NCI-H524 treated with DMSO at 0.1 percent for 48 hours (cell line): ENCODE measurements at regions not wholly inside any gene's neighbourhood (a gene's known extent, or its start where the extent isn't known, plus 50 kb on each side); places are given as distances from the start of the nearest gene placed in this dataset.

ENCODE experiments used
- DNase-seq: peaks from one replicate; lab custom pipeline; 2025; lab: John Stamatoyannopoulos, UW

DNA sequence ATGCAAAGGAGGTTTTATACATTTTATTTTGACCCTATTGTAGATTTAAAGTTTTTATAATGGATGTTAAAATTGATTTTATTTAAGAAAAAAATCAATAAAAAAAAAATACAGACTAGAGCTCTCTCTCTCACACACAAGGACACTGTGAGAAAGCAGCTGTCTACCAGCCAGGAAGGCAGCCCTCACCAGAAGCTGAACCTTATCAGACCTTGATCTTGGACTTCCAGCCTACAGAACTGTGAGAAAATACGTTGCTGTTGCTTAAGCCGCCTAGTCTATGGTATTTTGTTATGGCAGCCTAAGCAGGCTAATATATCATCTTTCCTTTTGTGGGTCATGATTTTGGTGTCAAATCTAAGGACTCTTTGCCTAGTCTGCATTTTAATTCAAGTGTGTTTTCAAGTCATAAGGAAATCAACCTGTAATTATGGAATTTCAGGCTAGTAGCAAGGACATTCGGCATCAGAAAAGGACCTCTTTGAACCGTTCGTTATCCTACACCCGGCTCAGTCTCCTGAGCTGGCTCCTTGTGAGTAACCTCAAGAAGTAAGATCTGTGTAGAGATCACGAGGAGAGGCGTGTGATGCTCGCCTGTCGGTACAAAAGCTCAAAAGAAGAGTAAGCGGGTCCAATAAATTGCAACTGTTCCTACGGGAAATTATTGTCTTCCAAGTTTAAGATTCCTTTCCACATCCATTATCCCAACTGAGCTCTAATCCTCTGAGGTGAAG is 98.2 kb downstream of the PDCL3 start:
- no peak for DNase-seq

DNA sequence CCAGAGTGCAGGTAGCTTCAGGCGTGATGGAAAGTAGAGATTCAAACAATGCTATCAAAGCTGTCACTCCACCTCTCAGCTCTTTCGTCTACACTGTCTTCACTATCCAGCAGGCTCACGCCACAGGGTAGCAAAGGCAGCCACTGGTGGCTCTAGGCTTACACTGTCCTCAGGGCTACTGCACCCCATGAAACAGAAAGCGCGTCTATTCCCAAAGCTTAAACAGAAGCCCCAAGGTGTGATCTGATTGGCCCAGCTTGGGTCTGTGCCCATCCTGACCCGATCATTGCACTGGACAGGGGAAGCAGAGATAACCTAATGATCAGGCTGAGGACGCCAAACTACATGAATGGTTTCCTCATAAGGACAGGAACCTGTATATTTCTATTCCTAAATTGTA is 100.1 kb downstream of the PDCL3 start:
- no peak for DNase-seq

DNA sequence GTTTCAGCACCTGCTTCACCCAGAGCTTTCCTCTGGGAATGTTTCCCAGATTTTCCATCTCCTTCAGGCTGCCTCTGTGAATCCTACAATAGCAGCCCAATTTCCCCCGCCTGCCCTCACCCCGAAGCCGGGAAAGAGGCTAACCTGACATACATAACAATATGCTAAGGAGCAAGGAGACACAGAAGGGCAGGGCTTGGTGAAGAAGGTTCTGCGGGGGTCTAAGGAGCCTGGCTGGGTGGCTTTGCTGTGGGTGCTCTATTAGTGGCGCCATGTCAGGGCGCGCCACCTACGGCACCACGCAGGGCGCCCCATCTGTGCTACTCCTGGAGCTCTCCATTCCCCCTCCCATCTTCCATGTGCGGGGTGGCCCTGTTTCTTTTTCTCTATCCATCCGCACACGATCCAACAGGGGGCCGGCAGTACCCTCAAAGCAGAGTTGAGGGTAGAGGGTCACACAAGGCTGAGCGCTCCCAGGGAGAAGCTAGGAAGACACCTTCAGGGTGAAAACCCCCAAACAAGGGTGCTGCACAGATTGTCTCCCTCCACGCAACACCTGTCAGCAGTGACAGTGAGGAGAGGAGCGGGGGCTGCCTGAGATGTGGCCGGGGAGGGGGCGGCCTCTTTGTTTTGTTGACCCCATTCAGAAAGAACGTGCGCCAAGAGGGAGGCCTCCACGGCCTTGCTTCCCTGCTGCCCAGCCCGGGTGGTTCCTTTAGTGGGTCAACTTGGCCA is 101.4 kb downstream of the PDCL3 start:
- no peak for DNase-seq

DNA sequence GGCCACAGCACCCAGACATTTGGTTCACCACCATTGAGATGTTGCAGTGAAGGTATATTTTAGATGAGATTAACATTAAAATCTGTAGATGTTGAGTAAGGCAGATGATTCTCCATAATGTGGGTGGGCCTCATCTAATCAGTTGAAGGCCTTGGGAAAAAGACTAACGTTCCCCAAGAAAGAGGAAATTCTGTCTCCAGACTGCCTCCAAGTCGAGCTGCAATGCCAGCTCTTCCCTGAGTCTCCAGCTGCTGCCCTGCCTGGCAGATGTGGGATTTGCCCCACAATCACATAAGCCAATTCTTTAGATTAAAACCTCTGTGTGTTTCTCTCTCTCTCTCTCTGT is 101.9 kb downstream of the PDCL3 start:
- DNase-seq: no peak

DNA sequence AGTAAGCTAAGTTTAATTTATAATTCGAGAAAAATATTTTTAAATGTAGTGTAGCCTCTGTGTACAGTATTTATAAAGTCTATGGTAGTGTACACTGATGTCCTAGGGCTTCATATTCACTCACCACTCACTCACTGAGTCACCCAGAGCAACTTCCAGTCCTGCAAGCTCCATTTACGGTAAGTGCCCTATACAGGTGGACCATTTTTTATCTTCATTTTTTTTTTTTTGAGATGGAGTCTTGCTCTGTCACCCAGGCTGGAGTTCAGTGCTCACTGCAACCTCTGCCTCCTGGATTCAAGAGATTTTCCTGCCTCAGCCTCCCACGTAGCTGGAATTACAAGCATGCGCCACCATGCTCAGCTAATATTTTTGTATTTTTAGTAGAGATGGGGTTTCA is 104.2 kb downstream of the PDCL3 start:
- DNase-seq: no peak

DNA sequence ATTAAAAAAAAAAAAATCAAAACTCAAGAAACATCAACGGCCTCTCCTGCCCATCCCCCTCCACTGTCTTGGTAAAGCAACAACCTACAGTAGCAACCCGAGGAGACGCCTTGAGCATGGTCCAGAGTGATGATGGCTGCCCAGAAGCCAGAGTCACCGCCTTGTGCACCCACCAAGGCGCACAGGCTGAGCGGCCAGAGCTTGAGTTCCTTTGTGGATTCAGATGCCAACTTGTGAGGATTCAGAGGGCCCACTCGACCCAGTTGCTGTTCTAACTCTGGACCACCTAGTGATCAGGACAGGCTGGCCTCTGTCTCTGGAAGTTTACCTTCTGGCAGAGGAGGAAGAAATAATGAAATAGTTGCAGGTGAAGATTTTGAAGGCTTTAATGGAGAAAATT is 105.0 kb downstream of the PDCL3 start:
- DNase-seq: no peak

DNA sequence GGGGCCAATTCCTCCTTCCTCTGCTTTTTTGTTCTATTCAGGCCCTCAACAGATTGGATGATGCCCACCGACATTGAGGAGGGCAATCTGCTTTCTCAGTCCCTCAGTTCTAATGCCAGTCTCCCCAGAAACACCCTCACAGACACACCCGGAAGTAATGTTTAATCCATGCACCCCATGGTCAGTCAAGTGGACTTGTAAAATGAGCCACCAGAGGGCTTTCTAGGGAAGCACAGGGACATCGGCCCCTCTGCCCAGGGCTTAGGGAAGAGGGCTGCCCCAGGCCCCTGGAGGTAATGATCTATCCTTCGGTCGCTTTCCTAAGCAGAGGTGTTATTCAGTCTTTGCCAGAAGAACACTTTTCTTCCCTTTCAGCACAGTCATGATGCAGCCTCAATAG is 107.4 kb downstream of the PDCL3 start:
- no peak for DNase-seq

DNA sequence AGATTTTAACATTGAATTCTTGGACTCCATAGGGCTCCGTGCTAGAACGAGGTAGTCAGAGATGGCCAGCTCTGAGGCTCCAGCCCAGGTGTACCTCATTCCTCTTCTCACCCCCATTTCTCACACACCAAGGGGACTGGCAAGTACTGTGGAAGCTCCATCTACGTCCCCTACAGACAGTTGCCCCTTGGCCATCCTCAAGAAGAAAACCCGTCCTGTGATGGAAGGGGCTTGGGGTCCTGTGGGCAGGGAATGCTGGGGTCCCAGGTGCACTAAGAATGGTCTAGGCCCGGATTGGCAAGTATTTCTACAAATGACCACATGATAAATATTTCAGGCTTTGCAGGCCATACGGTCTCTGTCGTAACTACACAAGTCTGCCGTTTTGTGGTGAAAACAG is 110.3 kb downstream of the PDCL3 start:
- no peak for DNase-seq

DNA sequence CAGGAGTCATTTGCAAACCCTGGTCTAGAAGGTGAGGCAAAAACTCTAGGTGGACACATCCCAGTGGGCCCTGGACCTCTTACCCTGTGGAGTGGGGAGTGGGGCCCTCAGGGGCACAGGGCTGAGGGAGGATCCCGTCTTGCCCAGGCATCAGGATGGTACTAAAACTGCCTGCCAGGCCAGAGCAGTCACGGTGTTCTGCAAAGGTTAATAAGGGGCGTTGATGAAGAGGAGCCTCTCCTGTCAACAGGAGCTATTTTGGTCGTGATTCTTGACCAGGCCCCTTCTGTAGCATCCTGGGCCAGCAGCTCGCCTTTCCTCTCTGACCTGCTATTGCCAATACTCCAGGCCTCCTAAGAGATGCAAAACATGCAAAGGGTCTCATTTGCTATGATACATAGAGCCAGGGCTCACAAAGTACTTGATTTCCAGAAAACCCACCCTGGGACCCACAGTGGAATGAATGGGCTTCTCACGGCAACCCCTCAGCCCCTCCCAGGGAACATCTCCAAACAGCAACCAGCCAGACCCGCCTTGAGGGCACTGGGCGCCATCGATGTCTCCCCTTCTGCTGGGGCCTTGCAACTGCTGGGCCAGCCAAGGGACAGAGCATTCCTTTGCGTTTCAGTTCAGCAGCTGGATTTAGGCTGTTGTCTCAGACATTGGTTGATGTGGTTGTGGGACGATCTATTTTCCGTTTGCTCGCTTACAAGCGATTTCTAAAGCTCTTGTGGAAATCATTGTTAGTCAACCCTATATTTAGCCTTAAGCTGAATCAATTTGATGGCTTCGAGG is 111.1 kb downstream of the PDCL3 start:
- no peak for DNase-seq

DNA sequence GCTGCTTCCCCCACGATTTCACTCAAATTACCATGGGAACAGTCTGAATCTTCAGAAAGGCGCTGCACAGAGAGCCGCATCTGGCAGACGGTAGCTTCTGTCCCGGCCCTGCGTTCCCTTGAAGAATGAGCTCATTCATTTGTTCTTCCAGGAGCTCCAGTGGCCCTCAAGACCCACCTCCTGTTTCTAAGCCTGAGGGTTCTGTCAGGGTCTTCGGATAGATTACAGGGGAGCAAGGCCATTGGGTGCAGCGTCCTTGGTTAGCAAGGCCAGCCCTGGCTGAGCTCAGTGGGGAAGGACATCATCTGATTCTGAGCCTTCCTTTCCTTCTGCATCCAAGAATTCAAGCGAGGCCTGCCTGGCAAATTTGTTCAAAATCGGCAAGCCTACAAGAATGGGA is 111.9 kb downstream of the PDCL3 start:
- no peak for DNase-seq

DNA sequence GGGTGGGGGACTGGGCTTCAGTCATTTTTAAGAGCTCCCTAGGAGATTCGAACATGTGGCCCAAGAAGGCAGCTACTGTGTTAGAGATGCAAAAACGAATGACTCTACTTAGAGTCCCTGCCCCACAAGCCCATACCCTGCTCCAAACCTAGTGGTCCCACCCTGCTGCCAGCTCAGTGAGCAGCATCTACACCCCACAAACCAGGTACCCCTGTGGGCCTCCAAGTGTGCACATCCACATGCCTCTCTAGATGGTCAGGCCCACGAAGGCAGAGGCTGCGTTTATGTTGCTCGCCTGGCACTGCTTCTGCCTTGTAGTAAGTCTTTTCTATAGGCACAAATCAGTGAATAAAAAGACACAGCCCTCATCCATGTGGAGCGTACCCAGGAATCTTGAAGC is 112.6 kb downstream of the PDCL3 start:
- DNase-seq: no peak

DNA sequence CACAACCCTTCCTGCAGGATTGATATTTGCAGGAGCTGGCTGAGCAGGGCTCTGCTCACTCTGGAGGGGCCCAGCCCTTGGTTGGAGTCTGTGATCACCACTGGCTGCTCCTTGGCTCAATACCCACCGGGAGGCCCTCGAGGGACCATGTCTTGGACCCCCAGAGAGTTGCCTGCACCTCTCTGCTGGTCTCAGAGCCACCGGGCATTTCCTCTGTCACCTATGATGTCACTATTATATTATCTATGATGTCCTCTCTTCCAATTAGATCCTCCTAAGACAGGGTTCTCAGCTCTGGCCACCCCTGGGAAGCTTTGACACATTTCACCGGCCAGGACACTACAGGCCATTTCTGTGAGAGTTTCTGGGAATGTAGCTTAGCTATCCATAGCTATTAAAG is 113.1 kb downstream of the PDCL3 start:
- no peak for DNase-seq

DNA sequence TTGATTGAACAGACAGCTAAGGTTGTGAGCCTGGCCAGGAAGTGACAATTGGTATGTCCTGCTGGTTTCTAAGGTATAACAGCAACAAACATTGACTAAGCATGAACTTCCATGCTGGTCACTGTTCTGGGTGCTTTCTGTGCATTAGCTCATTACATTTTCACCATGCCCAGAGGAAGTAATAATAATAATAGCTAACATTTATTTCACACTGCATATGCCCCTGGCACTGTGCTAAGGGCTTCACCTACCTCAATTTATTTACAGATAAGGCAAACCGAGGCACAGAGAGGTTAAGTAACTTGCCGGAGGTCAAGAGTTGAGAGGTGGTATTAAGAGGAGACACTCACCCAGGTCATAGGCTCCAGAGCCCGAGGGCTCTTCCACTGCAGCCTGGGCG is 113.6 kb downstream of the PDCL3 start:
- no peak for DNase-seq

DNA sequence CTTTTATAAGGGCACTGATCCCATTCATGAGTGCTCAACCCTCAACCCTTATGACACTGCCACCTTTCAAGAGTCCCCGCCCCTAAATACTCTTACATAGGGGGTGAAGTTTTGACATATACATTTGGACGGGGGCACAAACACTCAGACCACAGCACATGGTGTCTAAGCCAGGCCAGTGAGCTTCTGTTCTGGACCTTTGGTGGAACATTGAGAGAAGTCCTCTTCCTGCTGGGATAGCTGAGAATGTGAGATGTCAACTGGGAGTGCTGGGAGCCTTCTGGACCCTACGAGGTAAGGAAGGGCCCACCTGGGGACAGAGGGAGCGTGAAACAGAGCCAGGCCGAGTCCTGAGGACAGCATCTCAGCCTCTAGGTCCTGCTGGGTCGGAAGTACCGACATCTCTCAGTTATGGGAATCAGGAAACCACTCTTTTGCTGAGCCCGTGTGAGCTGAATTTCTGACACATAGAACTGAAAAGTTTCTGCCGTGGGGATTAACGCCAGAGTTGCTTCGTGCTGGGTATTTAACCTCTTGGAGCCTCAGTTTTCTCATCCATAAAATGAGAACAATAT is 114.9 kb downstream of the PDCL3 start:
- DNase-seq: no peak

DNA sequence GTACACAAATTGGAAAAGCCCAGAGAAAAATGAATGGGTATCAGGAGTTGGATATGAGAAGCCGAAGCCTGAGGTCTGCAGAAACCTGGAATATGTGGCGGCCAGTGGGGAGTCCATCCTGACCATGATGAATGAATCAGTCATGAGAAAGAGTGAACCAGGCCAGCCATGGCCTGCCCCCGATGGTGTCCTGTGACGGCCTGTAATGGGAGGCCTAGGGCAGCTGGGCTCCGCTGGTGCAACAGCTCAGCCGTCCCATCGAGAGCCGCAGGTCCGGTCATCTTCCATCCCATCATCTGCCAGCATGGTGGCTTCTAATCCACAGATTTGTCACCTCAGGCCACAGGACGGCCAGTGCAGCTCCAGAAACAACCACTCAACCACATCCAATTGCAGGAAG is 116.4 kb downstream of the PDCL3 start:
- DNase-seq: no peak

DNA sequence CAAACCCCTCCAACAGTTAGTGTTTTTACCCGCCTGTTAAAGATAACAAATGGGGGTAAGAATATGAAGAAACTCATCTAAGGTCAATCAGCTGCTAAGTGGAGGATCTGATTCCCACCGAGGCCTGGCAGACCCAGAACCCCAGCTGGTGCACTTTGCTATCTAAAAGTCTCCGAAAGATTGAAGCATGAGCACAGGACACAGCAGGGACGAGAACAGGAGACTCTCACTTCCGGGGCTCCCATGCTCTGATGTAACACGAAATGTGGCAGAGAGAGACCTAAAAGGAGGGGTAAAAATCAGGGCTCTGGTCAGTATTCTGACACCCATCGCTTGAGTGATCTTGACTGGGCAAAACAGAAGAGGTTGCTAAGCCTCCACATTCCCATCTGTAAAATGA is 119.7 kb downstream of the PDCL3 start:
- DNase-seq: no peak

DNA sequence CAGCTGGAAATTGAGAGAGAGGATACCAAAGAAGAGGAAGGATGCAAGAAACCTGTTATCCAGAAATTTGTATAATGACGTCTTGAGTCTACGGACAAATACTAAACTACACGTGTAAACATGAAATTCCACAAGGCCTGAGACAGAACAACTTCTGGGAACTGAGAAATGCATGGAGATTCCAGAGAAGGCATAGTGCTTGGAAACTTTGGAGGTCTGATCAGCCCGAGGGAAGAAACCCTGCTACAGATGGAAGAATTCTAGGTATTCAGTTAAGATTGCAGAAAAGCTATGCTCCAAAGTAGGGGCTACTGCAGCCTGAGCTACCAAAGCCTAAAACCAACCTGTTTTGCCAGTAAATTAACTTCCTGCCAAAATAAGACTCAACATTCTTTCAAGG is 120.4 kb downstream of the PDCL3 start:
- DNase-seq: no peak

DNA sequence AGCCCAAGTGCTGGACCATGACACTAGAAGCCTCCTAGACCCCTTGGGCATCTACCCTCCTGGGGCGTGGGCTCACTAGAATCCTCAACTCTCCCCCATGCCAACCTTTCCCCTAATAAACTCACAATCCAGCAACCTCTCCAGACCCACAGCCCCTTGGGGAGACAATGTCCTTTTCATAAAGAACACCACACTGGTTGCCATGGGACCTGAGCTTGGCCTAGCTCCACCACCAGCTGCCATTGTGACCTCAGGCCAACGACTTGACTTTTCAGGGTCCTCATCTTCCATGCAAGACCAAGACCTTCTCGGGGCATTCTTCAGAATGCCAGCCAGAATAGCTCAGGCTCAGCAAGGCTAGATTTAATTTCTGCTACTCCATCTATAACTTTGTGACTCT is 128.1 kb upstream of the NPAS2 start:
- DNase-seq: no peak

DNA sequence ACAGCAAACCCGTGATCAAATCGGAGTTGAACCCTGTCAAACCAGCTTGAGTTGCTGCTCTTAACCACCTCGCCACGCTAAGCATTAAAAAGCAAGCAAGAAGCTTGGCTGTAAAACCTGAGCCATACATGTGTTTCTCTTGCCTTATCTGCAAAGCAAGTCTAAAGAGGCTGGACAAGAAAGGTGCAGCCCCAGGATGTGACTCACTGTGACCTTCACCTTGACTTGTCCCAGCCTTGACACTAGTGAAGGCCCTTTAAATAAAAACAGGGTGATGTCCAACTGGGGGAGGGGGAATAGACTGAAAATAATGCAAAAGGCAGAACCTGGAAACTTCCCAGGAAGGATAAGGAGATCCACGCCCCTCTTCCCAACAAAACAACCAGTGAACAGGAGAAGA is 127.6 kb upstream of the NPAS2 start:
- no peak for DNase-seq

DNA sequence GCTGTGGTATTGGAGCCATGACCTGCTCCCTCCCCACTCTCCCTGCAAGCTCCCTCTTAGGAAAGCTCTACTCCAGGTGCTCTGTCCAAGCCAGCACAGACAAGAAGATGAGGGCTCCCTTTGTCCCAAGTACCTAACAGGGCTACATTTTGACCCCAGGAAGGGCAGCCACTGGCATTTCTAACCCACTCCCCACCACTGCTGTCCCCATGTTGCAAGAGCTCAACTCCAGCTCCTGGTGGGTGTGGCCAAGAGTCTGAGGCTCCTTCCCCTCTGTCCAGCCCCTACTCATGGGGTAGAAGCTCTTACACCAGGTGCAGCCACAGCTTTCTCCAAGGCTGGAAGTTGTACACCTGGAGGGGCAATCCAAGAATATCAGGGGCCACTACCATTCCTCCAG is 127.0 kb upstream of the NPAS2 start:
- no peak for DNase-seq

DNA sequence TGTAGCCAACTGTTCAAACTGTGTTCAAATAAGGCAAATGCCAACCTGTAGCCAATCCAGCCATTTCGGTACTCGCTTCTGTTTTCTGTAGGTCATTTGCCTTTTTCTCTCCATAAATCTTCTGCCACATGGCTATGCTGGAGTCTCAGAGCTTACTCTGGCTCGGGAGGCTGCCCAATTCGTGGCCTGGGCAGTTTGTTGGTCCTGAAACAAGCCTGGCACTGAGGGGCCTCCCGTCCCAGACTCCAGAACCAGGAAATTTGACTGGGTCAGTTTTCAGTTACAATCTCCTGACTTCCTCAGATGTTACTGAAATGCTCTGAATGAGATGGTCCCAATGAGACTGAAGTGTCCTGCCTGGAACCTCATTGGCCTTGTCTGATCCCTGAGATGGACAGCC is 120.8 kb upstream of the NPAS2 start:
- DNase-seq: no peak

DNA sequence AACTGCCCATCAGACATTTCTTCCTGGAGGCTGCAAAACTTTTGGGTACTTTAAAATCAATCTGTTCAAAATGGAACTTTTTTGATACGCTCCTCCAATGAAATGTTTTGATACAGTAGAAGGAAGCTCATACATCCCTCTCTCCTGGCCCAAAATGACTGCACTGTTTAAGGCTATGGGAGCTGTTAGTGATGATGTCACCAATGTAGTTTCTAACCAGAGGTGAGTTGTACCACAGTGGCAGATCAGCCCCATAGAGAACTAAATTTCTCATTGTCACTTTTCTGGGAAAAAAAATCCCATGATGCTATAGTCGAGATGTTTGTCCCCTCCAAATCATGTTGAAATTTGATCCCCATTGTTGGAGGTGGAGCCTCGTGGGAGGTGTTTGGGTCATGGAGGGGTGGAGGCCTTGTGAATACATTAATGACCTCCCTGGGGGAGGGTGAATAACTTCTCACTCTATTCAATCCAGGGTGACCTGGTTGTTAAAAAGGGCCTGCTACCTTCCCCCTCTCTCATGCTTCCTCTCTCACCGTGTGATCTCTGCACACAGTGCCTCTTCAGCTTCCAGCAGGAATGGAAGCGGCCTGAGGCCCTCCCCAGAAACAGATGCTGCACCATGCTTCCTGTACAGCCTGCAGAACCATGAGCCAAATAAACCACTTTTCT is 117.4 kb upstream of the NPAS2 start:
- DNase-seq: no peak
